NCI-H526 treated with DMSO at 0.1 percent for 48 hours (cell line): ENCODE measurements at regions not wholly inside any gene's neighbourhood (a gene's known extent, or its start where the extent isn't known, plus 50 kb on each side); places are given as distances from the start of the nearest gene placed in this dataset.

Source experiments
- DNase-seq: peaks from one replicate; lab custom pipeline; 2025; lab: John Stamatoyannopoulos, UW

- no peak for DNase-seq
Observed at GRCh38 chr4:136664988-136665387, 867.3 kb downstream of the PCDH18 start.

- no peak for DNase-seq
Observed at GRCh38 chr4:136662539-136662938, 869.8 kb downstream of the PCDH18 start.

GRCh38 chr4:136653640-136654406, 878.5 kb downstream of the PCDH18 start:
- DNase-seq, result no peak

GRCh38 chr4:136651932-136652331, 880.4 kb downstream of the PCDH18 start:
- DNase-seq, result no peak

GRCh38 chr4:136651278-136651667, 881.0 kb downstream of the PCDH18 start:
- no peak for DNase-seq

GRCh38 chr4:136650541-136651277, 881.6 kb downstream of the PCDH18 start:
- no peak for DNase-seq

- no peak for DNase-seq
Observed at GRCh38 chr4:136644279-136644678, 888.0 kb downstream of the PCDH18 start.

GRCh38 chr4:136643416-136643815, 888.9 kb downstream of the PCDH18 start:
- no peak for DNase-seq

GRCh38 chr4:136637071-136637777, 895.1 kb downstream of the PCDH18 start:
- no peak for DNase-seq

GRCh38 chr4:136636155-136636554, 896.1 kb downstream of the PCDH18 start:
- DNase-seq, result no peak

- DNase-seq, result no peak
Observed at GRCh38 chr4:136634121-136634520, 898.2 kb downstream of the PCDH18 start.

- no peak for DNase-seq
Observed at GRCh38 chr4:136599890-136600289, 932.4 kb downstream of the PCDH18 start.

- DNase-seq, result no peak
Observed at GRCh38 chr4:136590440-136590839, 941.9 kb downstream of the PCDH18 start.

GRCh38 chr4:136583567-136583966, 948.7 kb downstream of the PCDH18 start:
- DNase-seq, result no peak

- no peak for DNase-seq
Observed at GRCh38 chr4:136581119-136581518, 951.2 kb downstream of the PCDH18 start.

- DNase-seq, result no peak
Observed at GRCh38 chr4:136575146-136575545, 957.1 kb downstream of the PCDH18 start.

GRCh38 chr4:136573460-136573859, 958.8 kb downstream of the PCDH18 start:
- no peak for DNase-seq

GRCh38 chr4:136571315-136571714, 961.0 kb downstream of the PCDH18 start:
- DNase-seq, result no peak

GRCh38 chr4:136562834-136563233, 969.5 kb downstream of the PCDH18 start:
- no peak for DNase-seq

GRCh38 chr4:136558940-136559494, 973.3 kb downstream of the PCDH18 start:
- DNase-seq, result no peak

GRCh38 chr4:136557396-136557795, 974.9 kb downstream of the PCDH18 start:
- DNase-seq, result no peak

- DNase-seq, result no peak
Observed at GRCh38 chr4:136554033-136554432, 978.3 kb downstream of the PCDH18 start.

- no peak for DNase-seq
Observed at GRCh38 chr4:136551753-136552152, 980.5 kb downstream of the PCDH18 start.
